Liver (tissue), 8 donors: ENCODE measurements at regions not wholly inside any gene's neighbourhood (a gene's known extent, or its start where the extent isn't known, plus 50 kb on each side); places are given as distances from the start of the nearest gene placed in this dataset.

Experiments used
- DNase-seq: peaks from one replicate; pipeline ENCODE4 v3.0.0-alpha.2; 2017; ENCODE audit warnings: low spot score
- H3K27ac ChIP-seq, 2 donors: one replicate each; pipeline ENCODE4 v1.7.0; 2013; ENCODE audit warnings: inconsistent platforms in 2 of 2, low read length in 2 of 2, control low read depth in 1 of 2, low read depth in 1 of 2, mild to moderate bottlenecking in 1 of 2
- H3K27me3 ChIP-seq, 4 donors: one replicate each; pipeline versions ENCODE4 v1.6.1 to v1.7.0; 2013; ENCODE audit warnings: low read length in 3 of 4, inconsistent platforms in 1 of 4, mild to moderate bottlenecking in 1 of 4, moderate library complexity in 1 of 4; ENCODE audit not compliant: control insufficient read depth in 4 of 4, insufficient read depth in 4 of 4
- H3K36me3 ChIP-seq, 4 donors: one replicate each; pipeline versions ENCODE4 v1.6.1 to v1.7.0; 2013; ENCODE audit warnings: low read length in 3 of 4, mild to moderate bottlenecking in 3 of 4, low read depth in 1 of 4, moderate library complexity in 1 of 4; ENCODE audit not compliant: control insufficient read depth in 4 of 4, insufficient read depth in 3 of 4
- H3K4me1 ChIP-seq, 4 donors: one replicate each; pipeline versions ENCODE4 v1.6.1 to v1.7.0; 2013; ENCODE audit warnings: low read length in 3 of 4, mild to moderate bottlenecking in 3 of 4, moderate library complexity in 1 of 4; ENCODE audit not compliant: control insufficient read depth in 4 of 4, insufficient read depth in 4 of 4
- H3K4me3 ChIP-seq, 3 donors: one replicate each; pipeline versions ENCODE4 v1.6.1 to v1.7.0; 2013; ENCODE audit warnings: low read length in 3 of 3, control low read depth in 1 of 3, low read depth in 1 of 3, mild to moderate bottlenecking in 1 of 3
- H3K9ac ChIP-seq, 2 donors: one replicate each; pipeline ENCODE4 v1.7.0; 2013; ENCODE audit warnings: low read length in 2 of 2, mild to moderate bottlenecking in 2 of 2, moderate library complexity in 2 of 2, control low read depth in 1 of 2, low read depth in 1 of 2
- H3K9me3 ChIP-seq, 4 donors: one replicate each; pipeline versions ENCODE4 v1.6.1 to v1.7.0; 2013; ENCODE audit warnings: low read length in 3 of 4; ENCODE audit not compliant: control insufficient read depth in 4 of 4
- EGR1 ChIP-seq, 2 donors: IDR thresholded peaks; 2 replicates each; pipeline ENCODE4 v1.6.1; 2016 to 2018; ENCODE audit warnings: antibody characterized with exemption in 2 of 2, low read depth in 2 of 2
- FOXA2 ChIP-seq: IDR thresholded peaks from 2 replicates; pipeline ENCODE4 v1.6.1; 2016; ENCODE audit warnings: antibody characterized with exemption
- HNF4A ChIP-seq, 2 donors: conservative IDR thresholded peaks; 2 replicates each; pipeline ENCODE4 v1.6.1; 2016; ENCODE audit warnings: antibody characterized with exemption in 2 of 2, mild to moderate bottlenecking in 2 of 2
- JUND ChIP-seq, 2 donors: IDR thresholded peaks; 2 replicates each; pipeline ENCODE4 v1.6.1; 2016; ENCODE audit warnings: antibody characterized with exemption in 2 of 2
- NR2F2 ChIP-seq: IDR thresholded peaks from 2 replicates; pipeline ENCODE4 v1.6.1; 2016; ENCODE audit warnings: antibody characterized with exemption
- RAD21 ChIP-seq, 2 donors: IDR thresholded peaks; 2 replicates each; pipeline ENCODE4 v1.6.1; 2016; ENCODE audit warnings: antibody characterized with exemption in 2 of 2, mild to moderate bottlenecking in 2 of 2
- RXRA ChIP-seq, 2 donors: IDR thresholded peaks; 2 replicates each; pipeline ENCODE4 v1.6.1; 2017 to 2018; ENCODE audit warnings: antibody characterized with exemption in 2 of 2, mild to moderate bottlenecking in 1 of 2
- SP1 ChIP-seq: IDR thresholded peaks from 2 replicates; pipeline ENCODE4 v1.6.1; 2018; ENCODE audit warnings: antibody characterized with exemption, mild to moderate bottlenecking
- TAF1 ChIP-seq: conservative IDR thresholded peaks from 2 replicates; pipeline ENCODE4 v1.6.1; 2016; ENCODE audit warnings: antibody characterized with exemption, mild to moderate bottlenecking
- YY1 ChIP-seq: IDR thresholded peaks from 2 replicates; pipeline ENCODE4 v1.6.1; 2016; ENCODE audit warnings: antibody characterized with exemption, mild to moderate bottlenecking
- WGBS: extraction: QIAGEN DNeasy Blood & Tissue Kit; methylation state at CpG from one replicate; pipeline ENCODE4 v1.1.7; 2013; 5-methylcytosine and 5-hydroxymethylcytosine counted together
- TF ChIP-seq, protein P1 (sequence below): IDR thresholded peaks from 2 replicates; pipeline ENCODE4 v1.6.1; 2016; ENCODE audit warnings: antibody characterized with exemption, mild to moderate bottlenecking
- TF ChIP-seq, protein P2 (sequence below): IDR thresholded peaks from 2 replicates; pipeline ENCODE4 v1.6.1; 2016; ENCODE audit warnings: antibody characterized with exemption
- TF ChIP-seq, protein P3 (sequence below): fragments of 150-350 bp; IDR thresholded peaks from 2 replicates; pipeline ENCODE4 v1.5.1; 2017; ENCODE audit warnings: improper control_type of control experiment, low read depth, low read length; ENCODE audit not compliant: missing input control
- TF ChIP-seq, protein P4 (sequence below): IDR thresholded peaks from 2 replicates; pipeline ENCODE4 v1.6.1; 2016; ENCODE audit warnings: antibody characterized with exemption
- TF ChIP-seq, protein P5 (sequence below): IDR thresholded peaks from 2 replicates; pipeline ENCODE4 v1.6.1; 2016; ENCODE audit warnings: antibody characterized with exemption
- donor health status: healthy.
- donor health status: healthy.
- donor health status: healthy.
- donor health status: healthy.
- donor health status: healthy.

DNA sequence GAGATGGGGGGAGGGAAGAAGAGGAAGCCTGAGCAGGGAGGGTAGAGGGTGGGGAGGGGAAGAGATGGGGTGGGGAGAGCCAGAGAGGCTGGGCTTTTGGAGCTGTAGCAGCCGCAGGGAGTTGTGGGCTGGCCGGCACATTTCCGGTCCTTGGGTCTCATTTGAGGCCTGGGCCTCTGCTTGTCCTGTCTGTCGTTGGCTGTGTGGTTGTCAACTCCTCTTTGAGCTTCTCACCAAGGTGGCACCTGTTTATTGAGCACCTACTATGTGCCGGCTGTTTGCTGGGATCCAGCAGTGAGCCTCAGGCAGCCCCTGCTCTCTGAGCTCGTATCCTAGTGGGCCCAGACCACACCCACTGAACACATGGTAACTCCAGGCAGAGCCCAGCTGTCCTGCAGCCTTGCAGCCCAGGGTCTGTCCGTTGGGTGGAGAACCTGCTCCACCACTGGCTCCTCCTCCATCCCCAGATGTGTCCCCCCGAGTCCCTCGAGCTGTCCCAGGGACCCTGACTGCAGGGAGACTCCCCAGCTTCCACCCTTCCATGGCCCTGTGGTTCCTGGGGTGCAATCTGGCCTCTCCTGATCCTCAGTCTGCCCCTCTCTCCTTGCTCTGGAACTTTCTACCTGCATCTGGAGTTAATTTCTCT is 164.9 kb downstream of the IRF8 start (continued):
- TF ChIP-seq, protein P1, sequence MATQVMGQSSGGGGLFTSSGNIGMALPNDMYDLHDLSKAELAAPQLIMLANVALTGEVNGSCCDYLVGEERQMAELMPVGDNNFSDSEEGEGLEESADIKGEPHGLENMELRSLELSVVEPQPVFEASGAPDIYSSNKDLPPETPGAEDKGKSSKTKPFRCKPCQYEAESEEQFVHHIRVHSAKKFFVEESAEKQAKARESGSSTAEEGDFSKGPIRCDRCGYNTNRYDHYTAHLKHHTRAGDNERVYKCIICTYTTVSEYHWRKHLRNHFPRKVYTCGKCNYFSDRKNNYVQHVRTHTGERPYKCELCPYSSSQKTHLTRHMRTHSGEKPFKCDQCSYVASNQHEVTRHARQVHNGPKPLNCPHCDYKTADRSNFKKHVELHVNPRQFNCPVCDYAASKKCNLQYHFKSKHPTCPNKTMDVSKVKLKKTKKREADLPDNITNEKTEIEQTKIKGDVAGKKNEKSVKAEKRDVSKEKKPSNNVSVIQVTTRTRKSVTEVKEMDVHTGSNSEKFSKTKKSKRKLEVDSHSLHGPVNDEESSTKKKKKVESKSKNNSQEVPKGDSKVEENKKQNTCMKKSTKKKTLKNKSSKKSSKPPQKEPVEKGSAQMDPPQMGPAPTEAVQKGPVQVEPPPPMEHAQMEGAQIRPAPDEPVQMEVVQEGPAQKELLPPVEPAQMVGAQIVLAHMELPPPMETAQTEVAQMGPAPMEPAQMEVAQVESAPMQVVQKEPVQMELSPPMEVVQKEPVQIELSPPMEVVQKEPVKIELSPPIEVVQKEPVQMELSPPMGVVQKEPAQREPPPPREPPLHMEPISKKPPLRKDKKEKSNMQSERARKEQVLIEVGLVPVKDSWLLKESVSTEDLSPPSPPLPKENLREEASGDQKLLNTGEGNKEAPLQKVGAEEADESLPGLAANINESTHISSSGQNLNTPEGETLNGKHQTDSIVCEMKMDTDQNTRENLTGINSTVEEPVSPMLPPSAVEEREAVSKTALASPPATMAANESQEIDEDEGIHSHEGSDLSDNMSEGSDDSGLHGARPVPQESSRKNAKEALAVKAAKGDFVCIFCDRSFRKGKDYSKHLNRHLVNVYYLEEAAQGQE, result no peak
- no peak for TF ChIP-seq NR2F2

DNA sequence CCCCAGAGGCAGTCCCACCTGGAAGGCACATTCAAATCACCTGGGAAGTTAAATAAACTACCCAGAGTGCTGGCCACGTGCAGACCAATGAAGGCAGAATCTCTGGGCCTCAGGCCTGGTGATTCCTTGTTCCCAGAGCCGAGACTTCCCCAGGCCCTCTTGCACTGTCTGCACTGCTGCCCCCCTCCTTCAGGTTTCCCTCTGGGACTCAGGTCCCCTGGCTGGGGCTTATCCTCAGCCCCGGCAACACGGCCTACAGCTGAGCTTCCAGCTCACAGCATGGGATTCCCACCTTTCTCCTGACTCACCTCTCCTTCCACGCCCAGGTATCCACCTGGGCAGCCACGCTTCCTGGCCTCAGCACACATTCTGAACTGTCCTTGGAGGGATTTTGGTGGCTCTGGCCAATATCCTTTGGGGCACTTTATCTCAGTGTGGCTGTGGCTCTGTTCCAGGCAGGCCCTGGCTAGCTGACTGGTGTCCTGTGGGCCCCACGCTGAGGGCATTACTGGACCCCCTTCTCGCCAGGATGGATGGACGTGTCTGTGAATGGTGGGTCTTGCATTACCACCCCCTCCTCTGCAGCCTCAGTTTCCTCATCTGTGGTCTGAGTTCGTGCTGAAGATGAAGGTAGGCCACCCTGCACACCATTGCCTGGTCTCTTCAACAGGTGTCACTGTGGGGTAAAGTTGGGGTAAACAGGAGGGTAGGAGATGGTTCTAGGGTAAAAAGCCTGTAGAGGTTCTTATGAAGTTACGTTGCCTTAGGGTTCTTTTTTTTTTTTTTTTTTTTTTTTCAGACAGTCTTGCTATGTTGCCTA is 165.7 kb downstream of the IRF8 start:
- DNase-seq, result no peak

DNA sequence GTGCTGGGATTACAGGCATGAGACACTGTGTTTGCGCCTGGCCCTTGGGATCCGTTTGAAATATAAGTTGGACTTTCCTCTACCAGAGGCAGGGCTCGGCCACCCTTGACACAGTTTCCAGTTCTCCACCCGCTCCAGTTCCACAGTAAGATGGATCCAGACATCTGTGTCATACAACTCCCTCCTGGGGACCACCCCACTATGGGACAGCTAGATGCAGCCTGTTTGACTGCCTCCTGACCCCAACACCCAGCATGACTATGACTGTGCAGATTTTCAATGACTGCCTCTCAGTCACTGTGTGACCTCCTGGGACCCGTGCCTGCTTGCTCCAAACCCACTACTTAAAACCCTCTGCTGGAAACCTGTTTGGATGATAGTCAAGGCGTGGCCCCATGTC is 166.7 kb downstream of the IRF8 start:
- Histone ChIP-seq H3K9ac (no peak overlapping the region), H3K27ac (no peak overlapping the region), H3K9me3 (no peaks in the 10 kb centered on the region), H3K4me3 (no peak overlapping the region), H3K36me3 (no peaks in the 10 kb centered on the region), H3K27me3 (peaks cover 0 to 3% (median 0%) of the 10 kb centered on the region in 4 donors), H3K4me1 (no peaks in the 10 kb centered on the region)
- no peak for TF ChIP-seq SP1
- no peak for TF ChIP-seq EGR1 (IDR thresholded peaks at IDR 0.05; ENCODE audit: low read depth in 2 of 2)
- DNase-seq, result no peak
- WGBS, result 81% methylated on average over 6 of the region's 6 CpGs

More for the DNA sequence above, 165.7 kb downstream of the IRF8 start:
- Histone ChIP-seq H3K36me3 (no peaks in the 10 kb centered on the region), H3K9ac (no peak overlapping the region), H3K27me3 (peaks cover 0 to 3% (median 0%) of the 10 kb centered on the region in 4 donors), H3K27ac (no peak overlapping the region), H3K4me3 (no peak overlapping the region), H3K9me3 (no peaks in the 10 kb centered on the region), H3K4me1 (no peaks in the 10 kb centered on the region)
- TF ChIP-seq, protein P2, sequence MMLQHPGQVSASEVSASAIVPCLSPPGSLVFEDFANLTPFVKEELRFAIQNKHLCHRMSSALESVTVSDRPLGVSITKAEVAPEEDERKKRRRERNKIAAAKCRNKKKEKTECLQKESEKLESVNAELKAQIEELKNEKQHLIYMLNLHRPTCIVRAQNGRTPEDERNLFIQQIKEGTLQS, result no peak
- WGBS, result 92% methylated on average over 11 of the region's 11 CpGs

DNA sequence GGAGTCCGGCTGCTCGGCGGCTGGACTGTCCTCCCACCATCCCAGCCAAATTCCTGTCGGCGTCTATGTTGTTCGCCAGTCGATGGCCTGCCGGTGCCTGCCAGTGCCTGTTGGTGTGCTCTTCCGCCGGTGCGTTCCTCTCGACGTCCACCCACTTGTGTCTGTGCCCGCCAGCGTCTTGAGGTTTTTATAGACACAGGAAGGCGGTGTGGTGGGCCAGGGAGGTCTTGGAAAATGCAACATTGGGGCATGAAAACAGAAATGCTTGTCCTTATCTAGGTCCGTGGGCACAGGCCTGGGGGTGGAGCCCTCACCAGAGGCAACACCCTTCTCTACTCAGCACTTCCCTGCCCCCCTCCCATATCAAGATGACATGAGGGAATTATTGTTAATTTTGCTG is 167.8 kb downstream of the IRF8 start:
- peaks cover 0 to 3% (median 0%) of the 10 kb centered on the region in 4 donors for H3K27me3 ChIP-seq
- no peak overlapping the region for H3K27ac ChIP-seq
- TF ChIP-seq RXRA (IDR thresholded peaks at IDR 0.05), result no peak
- TF ChIP-seq YY1, result no peak
- TF ChIP-seq SP1, result no peak
- TF ChIP-seq JUND (IDR thresholded peaks at IDR 0.05), result no peak
- TF ChIP-seq HNF4A (conservative IDR thresholded peaks at IDR 0.05), result no peak
- TF ChIP-seq, protein P3, sequence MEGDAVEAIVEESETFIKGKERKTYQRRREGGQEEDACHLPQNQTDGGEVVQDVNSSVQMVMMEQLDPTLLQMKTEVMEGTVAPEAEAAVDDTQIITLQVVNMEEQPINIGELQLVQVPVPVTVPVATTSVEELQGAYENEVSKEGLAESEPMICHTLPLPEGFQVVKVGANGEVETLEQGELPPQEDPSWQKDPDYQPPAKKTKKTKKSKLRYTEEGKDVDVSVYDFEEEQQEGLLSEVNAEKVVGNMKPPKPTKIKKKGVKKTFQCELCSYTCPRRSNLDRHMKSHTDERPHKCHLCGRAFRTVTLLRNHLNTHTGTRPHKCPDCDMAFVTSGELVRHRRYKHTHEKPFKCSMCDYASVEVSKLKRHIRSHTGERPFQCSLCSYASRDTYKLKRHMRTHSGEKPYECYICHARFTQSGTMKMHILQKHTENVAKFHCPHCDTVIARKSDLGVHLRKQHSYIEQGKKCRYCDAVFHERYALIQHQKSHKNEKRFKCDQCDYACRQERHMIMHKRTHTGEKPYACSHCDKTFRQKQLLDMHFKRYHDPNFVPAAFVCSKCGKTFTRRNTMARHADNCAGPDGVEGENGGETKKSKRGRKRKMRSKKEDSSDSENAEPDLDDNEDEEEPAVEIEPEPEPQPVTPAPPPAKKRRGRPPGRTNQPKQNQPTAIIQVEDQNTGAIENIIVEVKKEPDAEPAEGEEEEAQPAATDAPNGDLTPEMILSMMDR, result no peak
- TF ChIP-seq, protein P4, sequence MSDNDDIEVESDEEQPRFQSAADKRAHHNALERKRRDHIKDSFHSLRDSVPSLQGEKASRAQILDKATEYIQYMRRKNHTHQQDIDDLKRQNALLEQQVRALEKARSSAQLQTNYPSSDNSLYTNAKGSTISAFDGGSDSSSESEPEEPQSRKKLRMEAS, result no peak
- TF ChIP-seq NR2F2, result no peak
- TF ChIP-seq, protein P5, sequence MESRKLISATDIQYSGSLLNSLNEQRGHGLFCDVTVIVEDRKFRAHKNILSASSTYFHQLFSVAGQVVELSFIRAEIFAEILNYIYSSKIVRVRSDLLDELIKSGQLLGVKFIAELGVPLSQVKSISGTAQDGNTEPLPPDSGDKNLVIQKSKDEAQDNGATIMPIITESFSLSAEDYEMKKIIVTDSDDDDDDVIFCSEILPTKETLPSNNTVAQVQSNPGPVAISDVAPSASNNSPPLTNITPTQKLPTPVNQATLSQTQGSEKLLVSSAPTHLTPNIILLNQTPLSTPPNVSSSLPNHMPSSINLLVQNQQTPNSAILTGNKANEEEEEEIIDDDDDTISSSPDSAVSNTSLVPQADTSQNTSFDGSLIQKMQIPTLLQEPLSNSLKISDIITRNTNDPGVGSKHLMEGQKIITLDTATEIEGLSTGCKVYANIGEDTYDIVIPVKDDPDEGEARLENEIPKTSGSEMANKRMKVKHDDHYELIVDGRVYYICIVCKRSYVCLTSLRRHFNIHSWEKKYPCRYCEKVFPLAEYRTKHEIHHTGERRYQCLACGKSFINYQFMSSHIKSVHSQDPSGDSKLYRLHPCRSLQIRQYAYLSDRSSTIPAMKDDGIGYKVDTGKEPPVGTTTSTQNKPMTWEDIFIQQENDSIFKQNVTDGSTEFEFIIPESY, result no peak
- no peak for TF ChIP-seq RAD21 (IDR thresholded peaks at IDR 0.05)
- no peak for TF ChIP-seq TAF1
- no peak for TF ChIP-seq FOXA2
- peak; percentile 48 for DNase-seq
- no peak overlapping the region for H3K9ac ChIP-seq
- H3K36me3 ChIP-seq, result no peaks in the 10 kb centered on the region
- H3K4me3 ChIP-seq, result no peak overlapping the region
- WGBS, result 90% methylated on average over 17 of the region's 17 CpGs
- H3K9me3 ChIP-seq, result no peaks in the 10 kb centered on the region
- H3K4me1 ChIP-seq, result no peaks in the 10 kb centered on the region
